Prostate gland (tissue), 2 donors: ENCODE measurements at regions not wholly inside any gene's neighbourhood (a gene's known extent, or its start where the extent isn't known, plus 50 kb on each side); places are given as distances from the start of the nearest gene placed in this dataset.

Source experiments
- DNase-seq: peaks from one replicate; pipeline ENCODE4 v3.0.0-alpha.2; 2019; ENCODE audit warnings: low spot score
- H3K27ac ChIP-seq, 2 donors: fragments of 200-600 bp; sonication (generic); 2 replicates each; pipeline ENCODE4 v1.5.1; 2017 to 2019
- H3K27me3 ChIP-seq: fragments of 200-600 bp; sonication (generic); replicated peaks from 2 replicates; pipeline ENCODE4 v1.5.1; 2019; ENCODE audit not compliant: insufficient read depth
- H3K36me3 ChIP-seq, 2 donors: fragments of 200-600 bp; sonication (generic); 1 replicate in 1 of 2; 2 replicates in 1 of 2; pipeline versions ENCODE4 v1.5.1 to v1.8.1; 2017 to 2019
- H3K4me1 ChIP-seq: fragments of 200-600 bp; sonication (generic); replicated peaks from 2 replicates; pipeline ENCODE4 v1.5.1; 2019
- H3K4me3 ChIP-seq, 2 donors: fragments of 200-600 bp; sonication (generic); 2 replicates each; pipeline ENCODE4 v1.5.1; 2017 to 2019
- H3K9me3 ChIP-seq: fragments of 200-600 bp; sonication (generic); 2 replicates; pipeline ENCODE4 v1.5.1; 2017
- POLR2A ChIP-seq: fragments of 450-650 bp; IDR thresholded peaks from one replicate; pipeline ENCODE4 v1.6.1; 2016; ENCODE audit warnings: antibody characterized with exemption, mild to moderate bottlenecking
- POLR2AphosphoS5 ChIP-seq: sonication (generic); formaldehyde crosslinking; IDR thresholded peaks from one replicate; pipeline ENCODE4 v1.6.1; 2017; ENCODE audit warnings: antibody characterized with exemption
- WGBS: methylation state at CpG from one replicate; pipeline ENCODE4 v1.1.5; 2018; 5-methylcytosine and 5-hydroxymethylcytosine counted together
- intact Hi-C: fragments of 100-400 bp; cut with DNase I; formaldehyde crosslinking; loops from one replicate; pipeline ENCODE4 v1.14.2; 2022
- TF ChIP-seq, protein P1 (sequence below), 4 experiments: fragments of 200-600 bp in 2 of 4; fragments of 450-650 bp in 2 of 4; sonication (generic) in 2 of 4; IDR thresholded peaks; 1 replicate in 3 of 4; 2 replicates in 1 of 4; pipeline ENCODE4 v1.5.1; 2016 to 2019; ENCODE audit warnings: antibody characterized with exemption in 4 of 4, mild to moderate bottlenecking in 2 of 4, moderate library complexity in 2 of 4

DNA sequence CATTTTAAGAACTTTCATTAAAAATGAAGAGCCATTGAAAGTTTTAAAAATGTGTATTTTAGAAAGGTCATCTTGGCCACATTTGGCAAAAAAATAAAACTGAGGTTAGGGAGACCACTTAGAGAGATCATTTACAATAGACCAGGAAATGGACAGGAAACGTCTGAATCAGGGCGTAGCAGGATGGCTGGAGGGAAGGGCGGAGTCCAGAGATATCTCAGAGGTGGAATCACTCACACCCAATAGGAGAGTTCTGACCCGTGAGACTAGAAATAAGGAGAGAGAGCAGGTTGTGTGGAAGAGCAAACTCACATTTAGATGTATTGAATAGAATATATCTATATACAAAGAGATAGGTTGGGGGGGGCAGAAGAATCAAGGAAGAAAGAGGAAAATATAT is 373.4 kb downstream of the METTL4 start:
- DNase-seq = no peak
- no peak for TF ChIP-seq POLR2AphosphoS5
- TF ChIP-seq, protein P1, sequence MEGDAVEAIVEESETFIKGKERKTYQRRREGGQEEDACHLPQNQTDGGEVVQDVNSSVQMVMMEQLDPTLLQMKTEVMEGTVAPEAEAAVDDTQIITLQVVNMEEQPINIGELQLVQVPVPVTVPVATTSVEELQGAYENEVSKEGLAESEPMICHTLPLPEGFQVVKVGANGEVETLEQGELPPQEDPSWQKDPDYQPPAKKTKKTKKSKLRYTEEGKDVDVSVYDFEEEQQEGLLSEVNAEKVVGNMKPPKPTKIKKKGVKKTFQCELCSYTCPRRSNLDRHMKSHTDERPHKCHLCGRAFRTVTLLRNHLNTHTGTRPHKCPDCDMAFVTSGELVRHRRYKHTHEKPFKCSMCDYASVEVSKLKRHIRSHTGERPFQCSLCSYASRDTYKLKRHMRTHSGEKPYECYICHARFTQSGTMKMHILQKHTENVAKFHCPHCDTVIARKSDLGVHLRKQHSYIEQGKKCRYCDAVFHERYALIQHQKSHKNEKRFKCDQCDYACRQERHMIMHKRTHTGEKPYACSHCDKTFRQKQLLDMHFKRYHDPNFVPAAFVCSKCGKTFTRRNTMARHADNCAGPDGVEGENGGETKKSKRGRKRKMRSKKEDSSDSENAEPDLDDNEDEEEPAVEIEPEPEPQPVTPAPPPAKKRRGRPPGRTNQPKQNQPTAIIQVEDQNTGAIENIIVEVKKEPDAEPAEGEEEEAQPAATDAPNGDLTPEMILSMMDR (IDR thresholded peaks at IDR 0.05) = no peak
- TF ChIP-seq POLR2A = no peak
- WGBS = 65% methylated on average over 4 of the region's 4 CpGs
- Histone ChIP-seq H3K27ac (no peak overlapping the region), H3K4me3 (no peak overlapping the region), H3K36me3 (no peaks in the 10 kb centered on the region), H3K4me1 (no peaks in the 10 kb centered on the region), H3K27me3 (no peaks in the 10 kb centered on the region), H3K9me3 (no peaks in the 10 kb centered on the region)
- intact Hi-C loops = no loop called here

DNA sequence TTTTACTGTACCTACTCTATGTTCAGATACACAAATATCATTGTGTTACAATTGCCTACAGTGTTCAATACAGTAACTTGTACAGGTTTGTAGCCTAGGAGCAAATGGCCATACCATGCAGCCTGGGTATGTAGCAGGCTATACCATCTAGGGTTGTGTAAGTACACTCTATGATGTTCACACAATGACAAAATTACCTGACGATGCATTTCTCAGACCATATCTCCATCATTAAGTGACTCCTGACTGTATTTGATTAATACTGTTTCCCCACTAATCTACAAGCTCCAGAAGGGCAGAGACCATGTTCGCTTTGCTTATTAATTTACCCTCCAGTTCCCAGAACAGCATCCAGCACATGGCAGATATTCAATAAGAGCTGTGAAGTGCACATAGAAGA is 372.2 kb downstream of the METTL4 start:
- 94% methylated on average over 2 of the region's 2 CpGs for whole genome bisulfite sequencing
- TF ChIP-seq, protein P1 (IDR thresholded peaks at IDR 0.05) = no peak
- TF ChIP-seq POLR2A = no peak
- no peak for TF ChIP-seq POLR2AphosphoS5
- Histone ChIP-seq H3K27me3 (no peaks in the 10 kb centered on the region), H3K36me3 (no peaks in the 10 kb centered on the region), H3K9me3 (no peaks in the 10 kb centered on the region), H3K4me3 (no peak overlapping the region), H3K4me1 (no peaks in the 10 kb centered on the region), H3K27ac (no peak overlapping the region)
- intact Hi-C loops = no loop called here
- DNase-seq = no peak

DNA sequence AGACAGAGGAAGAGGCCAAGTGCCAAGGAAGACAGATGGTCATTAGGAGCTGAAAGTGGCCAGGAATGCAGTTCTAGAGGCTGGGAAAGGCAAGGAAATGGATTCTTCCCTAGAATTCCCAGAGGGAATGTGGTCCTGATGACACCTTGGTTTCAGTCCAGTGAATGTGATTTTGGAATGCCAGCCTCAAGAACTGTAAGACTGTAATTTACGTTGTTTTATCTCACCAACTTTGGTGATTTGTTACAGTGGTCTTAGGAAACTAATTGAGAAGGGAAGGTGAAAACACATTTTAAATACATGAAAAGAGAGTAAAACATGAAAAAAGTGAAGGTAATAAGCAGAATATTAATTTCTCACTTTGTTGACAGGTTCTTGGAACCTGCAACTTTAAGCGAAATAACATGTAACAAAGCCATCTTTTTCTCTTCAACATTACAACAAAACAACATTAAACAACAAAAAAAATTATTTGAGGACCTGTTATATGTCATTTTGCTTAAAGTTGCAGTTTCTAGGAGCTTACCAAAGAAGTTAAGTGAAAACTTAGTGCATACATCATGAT is 370.2 kb downstream of the METTL4 start:
- TF ChIP-seq POLR2A (no peak), POLR2AphosphoS5 (no peak)
- TF ChIP-seq, protein P1 (IDR thresholded peaks at IDR 0.05) = no peak
- DNase-seq = no peak
- Histone ChIP-seq H3K27me3 (no peaks in the 10 kb centered on the region), H3K36me3 (no peaks in the 10 kb centered on the region), H3K4me3 (no peak overlapping the region), H3K27ac (no peak overlapping the region), H3K9me3 (no peaks in the 10 kb centered on the region), H3K4me1 (no peaks in the 10 kb centered on the region)
- whole genome bisulfite sequencing = 81% methylated on average over 2 of the region's 2 CpGs
- intact Hi-C loops = no loop called here

DNA sequence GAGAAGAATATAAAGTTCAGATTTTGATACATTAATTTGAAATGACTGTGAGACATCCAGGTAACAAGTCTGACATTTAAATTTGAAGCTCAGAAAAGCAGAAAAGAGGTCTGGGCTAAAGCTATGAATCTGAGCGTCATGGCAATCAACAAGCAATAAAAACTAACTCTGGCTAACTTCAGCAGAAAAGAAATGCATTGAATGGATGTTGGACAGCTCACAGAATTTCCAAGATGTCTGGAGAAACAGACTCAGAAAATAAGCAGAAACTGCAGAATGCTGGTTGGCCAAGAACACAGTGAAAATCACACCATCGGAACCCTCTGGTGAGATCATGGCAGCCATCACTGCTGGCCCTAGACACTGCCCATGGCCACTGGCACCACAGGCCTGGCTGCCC is 366.6 kb downstream of the METTL4 start:
- H3K27ac ChIP-seq = no peak overlapping the region
- no peaks in the 10 kb centered on the region for H3K27me3 ChIP-seq
- intact Hi-C loops = no loop called here
- DNase-seq = no peak
- no peaks in the 10 kb centered on the region for H3K36me3 ChIP-seq
- no peaks in the 10 kb centered on the region for H3K9me3 ChIP-seq
- WGBS = 93% methylated on average over 2 of the region's 2 CpGs
- no peak for TF ChIP-seq POLR2A
- no peak for TF ChIP-seq POLR2AphosphoS5
- TF ChIP-seq, protein P1 (IDR thresholded peaks at IDR 0.05) = no peak
- H3K4me3 ChIP-seq = no peak overlapping the region
- no peaks in the 10 kb centered on the region for H3K4me1 ChIP-seq

DNA sequence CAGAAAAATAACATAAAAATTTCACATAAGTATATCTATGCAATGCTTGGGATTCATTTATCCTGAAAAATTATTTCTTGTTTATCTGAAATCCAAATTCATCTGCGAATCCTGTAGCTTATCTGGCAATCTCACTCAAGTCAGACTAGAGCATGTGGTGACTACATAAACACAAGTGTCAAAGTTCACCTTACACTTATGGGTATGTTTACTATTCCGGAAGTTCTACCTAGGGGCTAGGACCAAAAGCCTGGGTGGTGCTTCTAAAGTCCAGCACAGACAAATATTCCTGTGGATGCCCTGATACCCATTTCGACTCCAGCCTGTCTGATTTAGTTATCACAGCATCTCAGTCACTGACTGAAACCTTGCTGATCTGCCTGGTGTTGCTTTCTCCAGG is 364.0 kb downstream of the METTL4 start:
- 85% methylated on average over 3 of the region's 3 CpGs for WGBS
- H3K9me3 ChIP-seq = no peaks in the 10 kb centered on the region
- H3K4me1 ChIP-seq = no peaks in the 10 kb centered on the region
- TF ChIP-seq POLR2AphosphoS5 = no peak
- TF ChIP-seq, protein P1 (IDR thresholded peaks at IDR 0.05) = no peak
- TF ChIP-seq POLR2A = no peak
- DNase-seq = no peak
- no peak overlapping the region for H3K4me3 ChIP-seq
- no peak overlapping the region for H3K27ac ChIP-seq
- H3K27me3 ChIP-seq = no peaks in the 10 kb centered on the region
- intact Hi-C loops = no loop called here
- no peaks in the 10 kb centered on the region for H3K36me3 ChIP-seq
